GM13977 (cell line): ENCODE measurements at regions not wholly inside any gene's neighbourhood (a gene's known extent, or its start where the extent isn't known, plus 50 kb on each side); places are given as distances from the start of the nearest gene placed in this dataset.

Experiments
- DNase-seq: peaks from one replicate; pipeline ENCODE4 v3.0.0; 2012; ENCODE audit warnings: low spot score
- CTCF ChIP-seq: IDR thresholded peaks from 2 replicates; pipeline ENCODE4 v1.5.1; 2012; ENCODE audit warnings: mild to moderate bottlenecking, control low read depth; ENCODE audit not compliant: insufficient read depth; ENCODE audit errors: extremely low read depth, missing control alignments
- in situ Hi-C: fragments of 300-500 bp; cut with MboI; formaldehyde crosslinking; loops from one replicate; pipeline ENCODE4 v1.12.0; 2022; ENCODE audit warnings: low sequenced_read_pairs, low pct_unique_long_range_greater_than_20kb, mixed read lengths, inconsistent platforms; ENCODE audit not compliant: unreplicated experiment

GRCh38 chr6:8574311-8574710, 139.0 kb upstream of the SLC35B3 start:
- in situ Hi-C loops, result no loop called here
- no peak for TF ChIP-seq CTCF
- DNase-seq, result no peak

GRCh38 chr6:8570256-8570920, 135.0 kb upstream of the SLC35B3 start:
- in situ Hi-C loops, result no loop called here
- DNase-seq, result no peak
- no peak for TF ChIP-seq CTCF

GRCh38 chr6:8562125-8562524, 126.8 kb upstream of the SLC35B3 start:
- in situ Hi-C loops, result no loop called here
- no peak for TF ChIP-seq CTCF
- no peak for DNase-seq

- no peak for TF ChIP-seq CTCF
- in situ Hi-C loops, result no loop called here
- DNase-seq, result no peak
Observed at GRCh38 chr6:8558953-8559352, 123.6 kb upstream of the SLC35B3 start.

GRCh38 chr6:8557014-8557748, 121.8 kb upstream of the SLC35B3 start:
- no peak for TF ChIP-seq CTCF
- no peak for DNase-seq
- in situ Hi-C loops, result no loop called here

GRCh38 chr6:8556370-8557013, 121.1 kb upstream of the SLC35B3 start:
- TF ChIP-seq CTCF, result no peak
- in situ Hi-C loops, result no loop called here
- no peak for DNase-seq
